Myocyte (in vitro differentiated cells): ENCODE measurements at regions not wholly inside any gene's neighbourhood (a gene's known extent, or its start where the extent isn't known, plus 50 kb on each side); places are given as distances from the start of the nearest gene placed in this dataset.

ENCODE experiments used
- DNase-seq: peaks from one replicate; pipeline ENCODE4 v3.0.0-alpha.2; 2012; ENCODE audit warnings: low read depth

DNA sequence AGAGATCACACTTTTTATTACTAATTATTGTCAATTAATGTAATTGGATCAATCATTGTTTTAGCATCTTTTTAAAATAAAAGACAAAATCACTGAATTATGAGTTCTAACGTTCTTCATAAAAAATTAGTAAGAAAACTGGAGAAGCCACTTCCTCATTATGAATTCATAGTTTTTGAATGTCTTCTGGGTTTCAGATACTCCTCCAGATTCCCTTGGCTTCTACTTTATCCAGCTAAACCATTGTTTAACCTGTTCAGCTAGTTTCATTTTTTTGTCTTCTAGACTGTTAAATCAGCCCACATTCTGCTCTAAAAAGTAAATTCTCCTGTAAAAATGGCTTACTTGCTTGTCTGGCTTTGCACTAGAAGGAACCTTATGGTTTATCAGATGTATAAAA lies 753.4 kb upstream of the ACVR2A start:
- no peak for DNase-seq

DNA sequence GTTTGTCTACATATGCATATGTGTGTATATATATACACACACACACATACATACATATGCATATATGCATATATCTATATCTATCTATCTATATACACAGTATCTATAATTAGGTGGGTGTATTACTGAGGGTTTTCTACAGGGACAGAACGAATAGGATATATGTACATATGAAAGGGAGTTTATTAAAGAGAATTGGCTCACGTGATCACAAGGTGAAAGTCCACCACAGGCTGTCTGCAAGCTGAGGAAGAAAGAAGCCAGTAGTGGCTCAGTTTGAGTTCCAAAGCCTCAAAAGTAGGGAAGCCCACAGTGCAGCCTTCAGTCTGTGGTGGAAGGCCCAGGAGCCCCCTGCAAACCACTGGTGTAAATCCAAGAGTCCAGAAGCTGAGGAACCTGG lies 756.0 kb upstream of the ACVR2A start:
- no peak for DNase-seq

DNA sequence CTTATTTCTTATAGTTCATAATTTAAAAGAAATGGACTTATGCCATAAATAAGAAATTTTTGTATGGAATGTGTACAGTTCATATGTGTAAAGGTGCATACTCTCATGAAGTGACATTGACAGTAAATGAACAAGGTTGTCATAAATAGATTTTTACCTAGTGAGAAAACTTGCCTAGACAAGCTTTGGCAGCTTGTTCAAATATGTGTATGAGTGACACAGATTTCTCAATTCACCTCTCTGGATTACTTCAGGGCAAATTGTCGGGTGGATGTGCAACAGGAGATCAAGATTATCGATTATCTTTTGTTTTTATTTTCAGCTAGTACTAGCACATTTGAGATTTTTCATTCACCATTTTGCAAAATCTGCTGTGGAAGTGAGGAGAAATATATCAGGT lies 758.1 kb upstream of the ACVR2A start:
- no peak for DNase-seq

DNA sequence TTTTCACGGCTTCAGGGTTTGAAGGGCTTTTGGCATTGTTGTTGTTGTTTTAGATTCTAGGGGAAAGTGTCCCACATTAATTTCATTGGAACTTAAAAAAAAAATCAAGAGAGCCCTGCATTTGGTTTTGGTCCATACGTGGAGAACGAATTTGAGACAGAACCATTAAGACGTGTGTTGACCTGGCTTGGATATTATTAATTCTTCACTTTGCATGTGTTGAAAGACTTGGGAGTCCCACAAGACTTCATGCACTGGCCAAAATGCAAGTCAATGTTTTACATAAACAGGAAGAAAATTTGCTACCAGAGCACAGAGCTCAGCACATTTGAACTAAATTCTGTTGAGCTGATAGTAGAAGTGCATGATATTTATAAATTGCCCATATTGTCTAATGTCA lies 761.2 kb upstream of the ACVR2A start:
- DNase-seq, result no peak

DNA sequence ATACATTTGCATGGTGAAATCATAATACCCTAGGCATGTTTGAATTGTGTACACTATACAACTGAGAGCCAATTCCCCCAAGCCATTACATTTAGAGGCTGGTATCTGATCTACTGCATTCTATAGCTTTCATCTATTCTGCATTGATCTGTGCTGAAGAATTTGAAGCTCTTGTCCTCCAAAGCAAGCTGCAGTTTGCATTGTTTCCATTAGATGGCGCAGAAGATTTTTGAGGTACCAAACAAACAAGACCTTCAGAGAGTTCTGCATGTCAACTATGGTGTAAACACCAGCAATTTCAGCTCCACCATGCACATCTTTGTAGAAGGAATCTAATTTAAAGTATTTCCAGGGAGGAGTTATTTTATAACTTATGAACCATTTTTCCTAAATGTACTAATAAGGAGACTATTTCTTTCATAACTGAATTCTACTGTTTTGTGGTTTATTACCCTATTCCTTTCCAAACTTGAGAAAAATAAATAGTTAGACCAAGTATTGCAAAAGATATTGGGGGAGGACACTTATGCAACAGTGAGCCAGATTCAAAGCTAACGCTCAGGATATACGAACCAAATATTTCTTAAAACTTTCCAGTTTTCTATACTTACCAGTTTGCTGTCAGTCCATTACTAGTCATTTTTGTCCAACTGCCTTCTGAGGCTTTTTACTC lies 761.8 kb upstream of the ACVR2A start:
- DNase-seq, result peak; percentile 83

DNA sequence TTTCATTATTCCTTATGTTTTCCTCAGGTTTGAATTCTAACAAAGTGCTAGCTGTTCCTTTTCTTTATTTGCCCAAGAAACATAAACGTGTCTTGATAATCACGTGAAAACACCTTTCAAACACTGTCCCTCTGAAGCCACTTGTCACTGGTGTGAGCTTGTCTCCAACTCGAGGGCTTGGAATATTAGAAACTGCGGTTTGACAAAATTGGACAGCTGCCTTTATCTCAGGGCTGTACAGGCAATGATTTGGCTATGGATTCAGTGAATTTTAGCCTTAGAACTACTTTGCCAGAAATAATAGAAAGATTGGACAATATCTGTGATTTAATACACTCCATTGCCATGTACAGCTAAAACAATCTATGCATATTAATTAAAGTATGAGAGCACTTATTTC lies 763.0 kb upstream of the ACVR2A start:
- peak; percentile 67 for DNase-seq

DNA sequence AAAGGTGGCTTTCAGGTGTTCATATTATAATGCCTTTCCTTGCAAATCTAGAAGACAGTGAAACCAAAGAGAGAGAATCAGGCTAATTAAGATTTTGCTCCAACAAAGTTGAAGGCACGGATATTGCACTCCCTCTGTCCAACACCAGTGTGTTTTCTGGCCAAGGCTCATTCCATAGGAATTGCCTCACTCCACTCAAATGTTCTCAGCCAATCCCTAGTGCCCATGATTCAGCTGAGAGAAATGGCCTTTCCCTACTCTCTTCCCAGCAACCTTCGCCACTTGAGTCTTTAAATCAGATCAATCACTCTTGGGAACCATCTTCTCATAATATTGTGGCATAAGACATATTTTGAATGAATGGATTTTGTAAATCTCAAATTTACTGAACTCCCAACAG lies 768.2 kb upstream of the ACVR2A start:
- peak; percentile 45 for DNase-seq

DNA sequence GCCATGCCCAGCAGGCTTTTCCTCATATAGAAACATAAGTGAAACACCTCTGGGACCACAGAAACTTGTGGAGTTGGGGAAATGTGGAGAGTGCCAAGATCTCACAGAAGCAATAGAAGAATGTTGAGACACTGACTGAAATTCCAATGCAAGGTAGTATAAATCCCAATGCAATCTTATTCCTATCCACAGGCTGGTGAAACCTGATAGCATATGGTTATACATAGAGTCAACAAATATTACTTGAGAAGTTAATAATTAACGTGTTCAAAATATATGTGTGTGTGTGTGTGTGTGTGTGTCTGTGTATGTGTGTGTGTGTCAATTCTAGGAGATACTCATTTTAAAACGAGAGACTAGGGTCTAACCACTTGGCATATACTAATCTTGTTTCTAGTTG lies 776.8 kb upstream of the ACVR2A start:
- DNase-seq, result no peak

DNA sequence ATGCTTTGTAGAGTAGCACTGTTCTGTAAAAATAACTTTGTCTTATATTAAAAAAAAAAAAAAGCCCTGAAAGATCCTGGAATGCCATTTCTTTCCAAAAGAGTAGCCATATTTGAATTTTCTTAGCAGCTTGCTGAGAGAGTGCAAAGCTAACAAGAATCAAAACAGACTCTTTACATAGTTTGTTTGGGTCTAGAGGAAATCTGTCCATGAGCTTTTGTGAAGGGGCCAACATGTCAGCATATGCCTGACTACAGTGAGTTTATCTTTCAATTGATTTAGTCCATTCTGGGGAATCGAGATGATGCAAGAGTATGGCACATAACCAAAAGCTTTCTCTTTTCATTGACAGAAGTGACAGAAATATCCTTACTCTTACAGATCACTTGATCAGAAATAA lies 777.7 kb upstream of the ACVR2A start:
- no peak for DNase-seq

DNA sequence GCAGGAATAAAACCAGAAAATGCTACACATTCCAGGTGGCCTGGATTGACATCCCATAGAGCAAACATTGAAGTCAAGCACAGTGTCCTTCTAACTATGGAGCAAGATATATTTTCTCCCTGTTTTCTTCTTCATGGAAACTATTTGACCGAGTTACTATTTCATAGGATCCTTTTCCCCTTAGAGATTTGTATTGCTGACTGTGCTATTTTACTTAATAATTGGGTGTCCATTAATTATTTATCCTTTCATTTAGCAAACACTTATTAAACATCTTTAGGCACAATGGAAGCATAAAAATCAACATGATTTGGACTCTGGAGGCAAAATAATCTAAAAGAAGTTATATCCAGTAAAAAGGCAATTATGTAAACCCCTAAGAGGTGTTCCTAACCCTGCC lies 782.8 kb upstream of the ACVR2A start:
- DNase-seq, result no peak

DNA sequence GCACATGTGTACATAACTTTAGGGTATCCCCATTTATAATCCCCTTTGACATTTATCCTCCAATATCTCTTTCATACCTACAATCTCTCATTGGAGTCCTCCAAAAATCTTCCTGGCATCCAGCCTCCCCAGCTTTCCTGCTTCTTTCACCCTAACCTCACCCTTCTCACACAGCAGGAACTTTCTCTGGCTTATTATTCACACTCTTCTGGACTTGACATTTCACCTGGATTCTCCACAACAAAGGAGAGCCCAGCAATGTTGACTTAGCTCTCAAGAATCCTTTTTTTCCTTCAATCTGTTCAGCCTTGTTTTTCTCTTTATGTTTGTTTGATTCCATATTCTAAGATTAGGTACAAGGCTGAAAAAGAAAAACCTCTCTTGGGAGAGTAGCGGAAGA lies 783.6 kb upstream of the ACVR2A start:
- DNase-seq, result no peak

DNA sequence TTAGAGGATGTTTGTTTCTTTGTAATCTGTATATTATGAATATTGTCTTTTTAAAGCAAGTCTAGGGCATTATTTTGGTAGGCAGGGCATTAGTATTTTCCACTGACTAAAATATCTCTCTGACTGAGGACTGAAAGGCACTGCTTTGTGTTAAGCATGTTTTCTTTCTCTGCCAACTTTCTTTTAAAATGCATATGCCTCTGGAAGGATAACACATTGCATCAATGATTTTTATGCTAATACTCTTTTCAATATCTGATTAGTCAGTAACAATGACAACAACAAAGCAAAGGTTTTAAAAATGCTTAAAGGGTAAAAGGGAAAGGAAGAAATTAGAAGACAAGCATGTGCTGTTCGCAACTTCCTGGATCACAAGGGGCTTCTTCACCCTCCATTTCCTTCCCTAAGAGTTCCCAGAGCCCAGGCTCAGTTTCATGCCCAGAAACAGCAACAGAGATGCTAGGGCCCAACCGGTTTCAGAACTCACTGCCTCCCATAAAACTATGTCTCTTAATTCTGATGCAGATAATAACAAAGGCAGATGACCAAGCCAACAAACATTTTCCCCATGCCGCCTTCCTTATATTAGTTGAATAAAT lies 786.8 kb upstream of the ACVR2A start:
- DNase-seq, result no peak

DNA sequence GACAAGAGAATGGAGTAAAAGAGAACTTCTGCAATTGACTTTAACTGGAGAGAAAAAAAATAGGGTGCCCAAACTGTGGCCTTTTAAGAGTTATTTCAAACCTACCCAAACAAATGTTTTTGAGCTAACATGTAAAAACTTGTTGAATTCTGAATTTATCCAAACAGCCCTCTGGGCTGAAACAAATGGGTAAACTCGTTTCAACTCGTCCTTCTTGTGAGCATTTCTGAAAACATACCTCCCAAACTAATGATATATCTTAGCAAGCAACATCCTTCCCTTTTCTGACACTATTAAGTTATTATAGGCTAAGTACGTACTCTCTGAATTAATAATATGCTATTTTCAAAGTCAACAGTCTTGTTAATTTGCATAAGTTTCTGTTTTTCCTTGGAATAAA lies 793.0 kb upstream of the ACVR2A start:
- no peak for DNase-seq

DNA sequence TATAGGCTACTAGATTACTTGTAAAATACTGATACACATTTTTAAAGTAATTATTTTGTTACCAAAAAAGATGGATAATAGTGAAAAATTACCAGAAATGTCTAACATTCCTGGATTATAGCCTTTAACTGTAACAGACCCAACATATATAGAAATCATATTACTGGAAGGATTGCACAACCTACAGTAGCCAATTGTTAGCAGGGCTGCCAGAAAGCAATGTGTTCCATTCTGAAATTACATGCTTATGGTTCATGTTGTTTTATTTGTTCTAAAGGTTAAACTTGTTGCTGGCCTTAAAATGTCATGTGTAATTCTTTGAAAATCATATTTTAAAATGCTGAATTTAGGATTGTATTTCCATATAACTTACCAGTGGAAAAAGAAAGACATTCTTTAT lies 793.6 kb upstream of the ACVR2A start:
- DNase-seq, result no peak

DNA sequence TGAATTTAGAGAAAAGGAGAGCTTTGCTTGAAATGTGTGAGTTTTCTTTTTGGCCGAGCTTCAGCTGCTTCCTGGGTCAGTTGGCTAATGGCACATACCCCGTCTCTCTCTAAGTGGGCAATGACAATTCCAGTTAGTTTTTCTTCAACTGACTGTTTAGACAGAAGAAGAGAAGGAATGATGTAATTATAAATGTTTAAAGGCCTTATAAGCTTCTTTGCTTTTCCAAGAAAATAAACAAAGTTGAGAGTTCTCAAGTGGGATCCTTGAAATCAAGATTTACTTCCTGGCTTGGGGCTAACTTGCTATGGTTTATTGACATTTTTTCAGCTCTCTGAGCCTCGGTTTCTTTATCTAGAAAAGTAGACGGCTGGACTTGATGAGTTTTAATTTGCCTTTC lies 794.9 kb upstream of the ACVR2A start:
- no peak for DNase-seq

DNA sequence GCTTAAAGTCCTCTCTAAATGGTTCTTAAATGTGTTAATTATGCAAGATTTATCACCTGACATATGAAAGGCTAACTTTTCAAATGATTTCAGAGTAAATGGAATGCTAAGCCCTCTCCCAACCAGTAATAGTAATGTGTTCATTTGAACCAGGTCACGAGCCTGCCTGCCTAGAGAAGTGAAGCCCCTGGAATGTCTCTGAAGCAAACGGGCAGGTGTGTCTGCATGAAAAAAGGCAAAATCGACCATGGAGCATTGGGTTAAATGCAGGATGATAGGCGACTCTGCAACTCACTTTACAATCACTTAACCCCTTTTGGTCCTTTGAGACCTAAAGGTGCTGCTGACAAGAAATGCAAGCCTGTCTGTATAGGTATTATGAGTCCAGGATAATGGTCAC lies 798.4 kb upstream of the ACVR2A start:
- DNase-seq, result no peak

DNA sequence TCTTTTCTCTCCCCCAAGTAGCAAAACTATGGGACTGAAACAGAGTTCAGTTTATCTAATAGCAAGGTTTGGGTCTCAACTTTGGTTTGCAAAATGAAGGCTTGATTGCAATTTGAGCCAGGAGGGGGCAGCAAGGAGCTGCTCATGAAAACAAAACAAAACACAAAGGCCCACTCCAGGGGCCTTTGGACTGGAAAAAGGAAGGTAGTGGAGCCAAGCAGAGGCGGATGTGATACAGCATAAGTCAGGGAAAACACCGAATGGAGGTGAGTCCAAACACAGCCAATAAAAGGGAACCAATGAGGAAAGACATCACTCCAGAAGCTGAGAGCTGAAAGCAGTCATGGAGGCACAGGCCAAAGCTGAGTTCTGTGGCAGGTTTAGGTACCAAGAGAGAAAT lies 799.7 kb upstream of the ACVR2A start:
- peak; percentile 57 for DNase-seq

DNA sequence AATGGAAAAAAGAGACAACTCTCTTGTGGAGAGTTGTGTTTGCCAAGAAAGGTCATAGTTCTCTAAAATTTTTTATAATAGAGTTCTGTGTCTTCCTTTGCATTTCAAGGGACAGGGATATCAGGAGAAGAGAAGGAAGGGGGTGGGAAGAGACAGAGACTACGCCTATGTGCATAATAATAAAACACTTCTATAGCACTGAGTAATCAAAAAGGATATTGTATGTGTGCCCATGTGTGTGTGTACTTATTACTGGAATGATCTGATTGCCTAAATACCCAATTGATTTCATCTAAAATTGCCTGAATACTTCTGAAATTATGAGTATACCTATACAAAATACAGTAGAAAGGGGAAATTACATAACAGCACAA lies 803.7 kb upstream of the ACVR2A start:
- no peak for DNase-seq

DNA sequence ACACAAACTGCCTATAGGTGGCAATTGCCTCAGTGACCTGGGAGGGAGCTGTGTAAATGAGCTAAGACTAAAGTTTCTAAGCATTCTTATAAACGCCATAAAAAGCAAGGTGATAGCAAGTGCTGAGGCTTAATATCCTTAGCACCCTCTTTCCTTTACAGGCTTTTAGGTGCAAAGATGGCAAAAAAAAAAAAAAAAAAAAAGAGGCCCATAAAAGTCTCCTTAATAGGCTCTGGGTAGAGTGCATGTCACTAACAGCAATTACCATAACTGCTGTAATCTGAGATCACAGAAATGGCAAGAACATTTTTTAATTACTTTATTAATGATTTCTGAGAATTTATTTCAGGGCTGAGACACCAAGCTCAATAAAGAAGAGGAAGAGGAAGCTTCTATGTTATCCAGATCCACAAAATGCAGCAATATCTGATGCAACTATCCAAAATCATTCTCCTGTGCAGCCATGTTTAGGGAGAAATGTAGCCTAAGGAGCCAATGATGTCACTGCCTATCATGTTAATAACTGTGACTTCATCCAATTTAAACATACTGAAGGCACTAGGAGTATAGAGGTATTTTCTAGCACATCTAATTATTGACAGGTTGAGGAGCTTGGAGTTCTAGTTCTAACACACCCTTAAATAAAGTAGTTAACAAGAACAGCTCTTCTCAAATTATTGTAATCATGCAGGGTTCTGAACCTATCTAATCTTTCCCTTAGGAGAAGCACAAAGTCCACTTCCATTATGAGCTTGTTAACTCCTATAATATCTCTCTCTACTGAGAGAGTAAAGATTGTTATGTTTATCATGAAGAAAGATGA lies 804.3 kb upstream of the ACVR2A start:
- DNase-seq, result no peak

DNA sequence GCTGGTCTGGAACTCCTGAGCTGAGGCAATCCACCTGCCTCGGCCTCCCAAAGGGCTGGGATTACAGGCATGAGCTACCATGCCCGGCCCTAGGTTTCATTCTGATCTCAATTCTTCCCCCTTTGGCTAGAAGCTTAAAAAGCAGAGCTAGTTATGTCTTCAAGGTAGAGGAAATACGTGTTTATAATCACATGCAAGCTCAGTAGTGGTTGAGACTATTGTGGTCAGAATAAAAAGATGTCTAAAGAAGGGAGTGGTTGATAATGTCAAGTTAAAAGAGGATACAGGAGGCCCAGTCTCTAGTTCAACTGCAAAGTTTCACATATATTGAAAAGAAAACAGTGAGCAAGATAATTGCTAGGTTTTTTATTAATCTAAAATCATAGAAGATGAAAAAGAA lies 807.8 kb upstream of the ACVR2A start:
- no peak for DNase-seq

DNA sequence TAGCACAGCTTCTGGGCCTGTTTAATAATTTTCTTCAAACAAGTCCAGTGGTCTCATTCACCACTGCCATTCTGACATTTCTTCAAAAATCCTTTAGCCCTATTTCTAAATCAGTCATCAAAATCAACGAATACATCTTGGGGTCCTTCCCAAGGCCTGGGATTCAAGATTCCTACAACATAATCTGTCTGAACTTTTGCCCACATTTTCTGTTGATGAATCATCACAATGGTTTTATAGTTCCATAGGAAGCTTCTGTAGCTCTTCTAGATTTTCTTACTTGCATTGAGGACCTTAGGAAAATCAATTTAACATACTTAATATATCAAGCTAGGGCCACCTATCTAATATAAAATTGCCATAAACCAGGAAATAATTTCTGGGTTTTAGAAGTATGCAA lies 811.8 kb upstream of the ACVR2A start:
- DNase-seq, result no peak

DNA sequence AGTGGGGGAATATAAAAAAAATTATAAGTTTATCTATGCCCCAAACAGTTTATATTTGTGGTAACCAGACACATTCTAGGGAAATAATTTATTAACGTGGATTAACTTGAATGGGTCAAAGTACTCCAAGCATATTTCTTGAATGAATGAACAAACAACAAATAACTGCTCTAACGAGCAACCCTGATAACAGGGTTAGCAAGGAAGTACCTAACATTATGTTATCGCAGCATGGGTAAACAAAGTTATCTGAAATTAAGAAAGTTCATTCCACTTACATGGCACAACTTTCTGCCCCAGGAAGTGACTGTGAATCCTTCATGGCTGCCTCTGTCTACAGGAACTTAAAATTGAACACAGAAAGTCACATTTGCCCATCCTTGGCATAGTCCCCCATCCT lies 812.9 kb upstream of the ACVR2A start:
- no peak for DNase-seq
